WTC11 (cell line): ENCODE measurements at regions not wholly inside any gene's neighbourhood (a gene's known extent, or its start where the extent isn't known, plus 50 kb on each side); places are given as distances from the start of the nearest gene placed in this dataset.

ENCODE experiments used
- CBFB ChIP-seq: sonication (generic); formaldehyde crosslinking; IDR thresholded peaks from 2 replicates; pipeline ENCODE4 v1.8.1; 2022; ENCODE audit warnings: mild to moderate bottlenecking, low read depth, missing genetic modification reagents
- CREM ChIP-seq: sonication (generic); formaldehyde crosslinking; IDR thresholded peaks from 2 replicates; pipeline ENCODE4 v1.8.1; 2022; ENCODE audit warnings: mild to moderate bottlenecking, missing genetic modification reagents, moderate library complexity
- CTCF ChIP-seq: fragments of 200-600 bp; IDR thresholded peaks from 2 replicates; pipeline ENCODE4 v1.8.0; 2022; ENCODE audit warnings: antibody characterized with exemption
- NR1H2 ChIP-seq: sonication (generic); formaldehyde crosslinking; IDR thresholded peaks from 2 replicates; pipeline ENCODE4 v1.9.0; 2021; ENCODE audit warnings: mild to moderate bottlenecking, moderate library complexity, missing genetic modification reagents
- USF2 ChIP-seq: sonication (generic); formaldehyde crosslinking; IDR thresholded peaks from 2 replicates; pipeline ENCODE4 v1.8.1; 2023; ENCODE audit warnings: mild to moderate bottlenecking, missing genetic modification reagents, moderate library complexity
- ZNF232 ChIP-seq: sonication (generic); formaldehyde crosslinking; IDR thresholded peaks from 2 replicates; pipeline ENCODE4 v1.8.0; 2022; ENCODE audit warnings: mild to moderate bottlenecking, missing genetic modification reagents
- TF ChIP-seq, protein P1 (sequence below): sonication (generic); formaldehyde crosslinking; IDR thresholded peaks from 2 replicates; pipeline ENCODE4 v1.8.0; 2022; ENCODE audit warnings: mild to moderate bottlenecking, missing genetic modification reagents
- TF ChIP-seq, protein P2 (sequence below): sonication (generic); formaldehyde crosslinking; IDR thresholded peaks from 2 replicates; pipeline ENCODE4 v1.8.1; 2022; ENCODE audit warnings: low read depth, mild to moderate bottlenecking, moderate library complexity, missing genetic modification reagents, borderline replicate concordance

DNA sequence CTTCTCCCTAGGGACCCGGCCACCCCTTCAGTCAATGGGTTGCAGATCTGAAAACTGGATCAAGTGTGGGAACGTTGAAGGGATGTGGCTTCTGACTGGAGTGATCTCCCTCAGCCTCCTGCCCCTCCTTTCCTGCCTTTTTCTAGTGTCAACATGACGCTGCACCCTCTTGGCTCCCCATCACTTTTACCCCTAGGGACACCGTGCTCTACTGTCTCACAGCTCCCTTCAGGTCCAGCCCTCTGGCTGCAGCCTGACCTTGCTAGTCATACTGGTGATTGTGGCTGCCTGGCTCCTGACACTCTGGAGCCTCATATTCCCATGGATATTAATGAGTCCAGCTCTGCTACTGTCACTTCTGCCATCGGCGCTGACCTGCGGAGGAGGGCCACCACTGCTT, 51.5 kb upstream of the RASSF3 start:
- TF ChIP-seq CREM (CRISPR knock-in tag), result no peak
- TF ChIP-seq CTCF, result no peak
- TF ChIP-seq USF2 (CRISPR knock-in tag), result no peak
- TF ChIP-seq, protein P1, sequence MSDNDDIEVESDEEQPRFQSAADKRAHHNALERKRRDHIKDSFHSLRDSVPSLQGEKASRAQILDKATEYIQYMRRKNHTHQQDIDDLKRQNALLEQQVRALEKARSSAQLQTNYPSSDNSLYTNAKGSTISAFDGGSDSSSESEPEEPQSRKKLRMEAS (CRISPR knock-in tag), result no peak
- no peak for TF ChIP-seq CBFB (CRISPR knock-in tag)
- TF ChIP-seq, protein P2, sequence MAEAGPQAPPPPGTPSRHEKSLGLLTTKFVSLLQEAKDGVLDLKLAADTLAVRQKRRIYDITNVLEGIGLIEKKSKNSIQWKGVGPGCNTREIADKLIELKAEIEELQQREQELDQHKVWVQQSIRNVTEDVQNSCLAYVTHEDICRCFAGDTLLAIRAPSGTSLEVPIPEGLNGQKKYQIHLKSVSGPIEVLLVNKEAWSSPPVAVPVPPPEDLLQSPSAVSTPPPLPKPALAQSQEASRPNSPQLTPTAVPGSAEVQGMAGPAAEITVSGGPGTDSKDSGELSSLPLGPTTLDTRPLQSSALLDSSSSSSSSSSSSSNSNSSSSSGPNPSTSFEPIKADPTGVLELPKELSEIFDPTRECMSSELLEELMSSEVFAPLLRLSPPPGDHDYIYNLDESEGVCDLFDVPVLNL (CRISPR knock-in tag), result no peak
- TF ChIP-seq NR1H2 (CRISPR knock-in tag), result no peak
- no peak for TF ChIP-seq ZNF232 (CRISPR knock-in tag)
